Left cardiac atrium (tissue), 4 donors: ENCODE measurements at regions not wholly inside any gene's neighbourhood (a gene's known extent, or its start where the extent isn't known, plus 50 kb on each side); places are given as distances from the start of the nearest gene placed in this dataset.

Experiments
- ATAC-seq, 2 donors: fragments of 200-7000 bp; cut with Tn5 transposase; one replicate each; pipeline ENCODE4 v1.9.1; 2020; ENCODE audit warnings: mild to moderate bottlenecking in 2 of 2, moderate library complexity in 2 of 2
- DNase-seq: peaks from one replicate; pipeline ENCODE4 v3.0.0-alpha.2; 2020
- intact Hi-C, 2 donors: fragments of 100-400 bp; cut with DNase I; formaldehyde crosslinking; loops; one replicate each; pipeline versions ENCODE4 v1.14.1 to v1.15.1; 2022 to 2023
- donor health status: DM: no; HTN: yes; CAD: no.
- donor health status: DM: no; HTN: yes; CAD: no; lungs with severe emphysema.
- donor health status: DM: yes; HTN: yes; CAD: no.
- donor health status: Dilated cardiomyopathy.

DNA sequence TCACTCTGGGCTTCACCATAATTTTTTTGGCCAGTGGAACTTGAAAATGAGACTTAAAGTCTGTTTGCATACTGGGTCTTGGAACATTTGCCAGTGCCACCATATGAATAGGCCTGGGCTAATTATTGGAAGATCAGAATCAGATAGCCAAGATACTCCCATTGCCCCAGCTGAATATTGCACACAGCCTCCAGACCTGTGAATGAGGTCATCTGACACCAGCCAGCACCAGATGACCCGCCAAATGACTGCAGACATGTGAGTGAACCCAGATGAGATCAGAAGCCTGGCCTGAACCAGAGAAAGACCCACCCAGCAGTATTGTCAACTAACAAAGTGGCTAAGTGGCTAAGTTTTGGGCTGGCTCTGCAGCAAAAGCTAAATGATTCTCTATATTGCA, 220.5 kb upstream of the MPDZ start:
- no peak for DNase-seq
- intact Hi-C loops: no loop called here
- ATAC-seq: peak in 1 of 2 donors; percentile 59

DNA sequence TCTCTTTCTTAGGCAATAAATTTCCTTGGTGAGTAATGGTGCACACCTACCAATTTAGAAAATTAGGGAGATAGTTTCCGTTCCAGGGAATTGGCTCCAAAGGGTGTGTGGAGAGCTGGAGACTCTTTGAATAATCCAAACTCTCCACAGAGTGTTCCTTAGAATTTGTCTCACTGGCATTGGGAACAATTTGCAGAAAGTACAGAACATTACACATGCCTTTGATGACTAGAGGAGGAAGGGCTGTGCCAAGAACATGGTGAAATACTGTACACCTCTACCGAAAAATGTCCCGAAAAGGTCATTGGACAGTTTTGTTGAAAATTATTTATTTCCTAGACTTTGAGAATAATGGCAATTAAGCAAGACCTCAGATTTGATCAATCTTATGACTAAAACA, 214.2 kb upstream of the MPDZ start:
- intact Hi-C loops: no loop called here
- DNase-seq: no peak
- ATAC-seq: no peak

DNA sequence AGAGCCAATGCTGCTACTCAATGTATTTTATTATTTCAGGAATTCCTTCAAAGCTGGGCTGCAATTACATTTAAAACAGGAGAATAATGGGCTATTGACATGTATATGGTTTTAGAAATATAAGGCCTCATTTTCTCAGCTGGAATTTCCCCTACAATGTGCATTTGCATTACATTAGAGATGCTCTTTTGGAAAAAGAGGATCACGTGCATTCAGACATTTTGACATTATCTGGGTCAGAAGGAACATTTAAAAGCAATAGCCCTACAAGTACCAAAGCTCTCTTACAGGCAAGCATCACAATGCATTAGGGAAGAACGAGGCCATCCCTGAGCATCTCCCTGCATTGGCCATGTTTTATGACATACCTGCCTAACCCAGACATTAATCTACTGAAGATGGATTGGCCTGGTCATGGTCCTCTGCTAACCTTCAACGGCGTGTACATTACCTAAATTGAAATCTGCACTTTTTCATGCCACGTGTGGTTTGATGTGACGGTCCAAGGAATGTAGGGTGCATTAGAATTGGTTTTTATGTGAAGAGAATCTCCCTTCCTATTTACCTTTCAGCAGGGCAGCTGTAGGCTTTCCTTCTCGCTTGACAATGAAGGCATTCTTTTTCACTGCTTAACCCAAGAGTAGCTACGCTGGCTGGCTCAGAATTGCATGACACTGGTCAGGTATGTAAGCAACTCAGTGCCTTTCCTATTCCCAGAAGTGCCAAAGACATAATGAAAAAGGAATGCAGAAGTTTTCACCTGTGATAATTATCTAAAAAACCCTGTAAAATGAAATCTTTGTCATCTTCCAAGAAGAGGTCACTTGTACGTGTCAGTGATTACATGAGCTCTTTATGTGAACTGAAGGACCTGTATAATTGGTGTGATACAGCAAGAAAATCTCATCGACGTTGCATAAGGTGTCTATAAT, 212.3 kb upstream of the MPDZ start:
- DNase-seq (no peak), ATAC-seq (no peak)
- intact Hi-C loops: no loop called here

DNA sequence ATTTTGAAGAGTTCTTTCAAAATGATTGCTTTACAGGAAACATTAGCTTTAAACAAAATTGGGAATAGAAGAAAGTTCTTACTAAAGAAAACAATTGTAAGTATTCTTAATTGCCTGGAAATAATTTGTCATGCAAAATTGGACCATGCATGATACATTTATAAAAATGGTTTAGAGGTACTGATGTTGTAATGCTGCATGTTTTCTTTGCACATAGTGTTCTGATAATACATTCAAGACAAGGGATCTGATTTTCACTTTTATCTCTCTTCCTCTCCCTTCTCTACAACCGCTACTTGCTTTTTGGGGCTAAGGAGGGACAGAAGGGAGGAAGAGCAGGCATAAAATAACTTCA, 211.6 kb upstream of the MPDZ start:
- intact Hi-C loops: no loop called here
- ATAC-seq: peak in 1 of 2 donors; percentile 32
- no peak for DNase-seq

DNA sequence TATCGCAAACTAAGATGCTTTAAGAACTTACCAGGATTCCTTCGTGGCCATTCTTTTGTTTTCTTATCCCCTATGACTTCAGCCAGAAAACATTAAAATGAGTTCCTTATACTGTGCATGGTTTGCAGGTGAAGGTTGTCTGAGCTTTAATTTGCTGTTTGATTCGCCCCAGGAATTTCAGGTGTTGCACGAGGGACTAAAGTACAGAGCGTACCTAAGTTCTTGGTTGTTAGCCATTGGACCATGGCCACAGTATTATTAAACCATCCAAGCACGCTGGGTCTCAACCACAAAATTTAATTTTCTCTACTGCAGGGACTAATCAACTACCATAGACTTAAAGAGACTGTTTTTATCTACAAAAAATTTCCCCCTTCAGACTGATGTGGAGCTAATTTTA, 208.4 kb upstream of the MPDZ start:
- intact Hi-C loops: no loop called here
- no peak for ATAC-seq

DNA sequence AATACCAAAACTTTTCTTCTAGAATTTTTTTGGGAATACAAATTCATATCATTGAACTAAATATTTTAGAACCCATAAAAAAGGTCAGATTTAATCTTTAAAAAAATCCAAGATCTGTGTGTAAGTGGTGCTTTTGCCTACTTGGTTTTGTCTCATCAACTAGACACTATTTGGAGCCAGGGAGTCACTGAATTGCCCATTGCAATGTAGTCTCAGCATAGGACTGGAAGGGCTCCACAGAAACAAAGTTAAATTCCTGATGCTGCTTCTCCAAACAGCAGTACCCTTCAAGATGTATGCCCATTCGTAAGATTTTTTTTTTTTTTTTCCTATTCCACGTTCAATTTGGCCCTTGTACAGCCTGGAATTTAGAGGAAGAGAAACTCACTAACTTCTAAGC, 208.0 kb upstream of the MPDZ start:
- intact Hi-C loops: no loop called here
- ATAC-seq (no peak), DNase-seq (no peak)

More for the DNA sequence above, 208.4 kb upstream of the MPDZ start:
- DNase-seq: no peak

DNA sequence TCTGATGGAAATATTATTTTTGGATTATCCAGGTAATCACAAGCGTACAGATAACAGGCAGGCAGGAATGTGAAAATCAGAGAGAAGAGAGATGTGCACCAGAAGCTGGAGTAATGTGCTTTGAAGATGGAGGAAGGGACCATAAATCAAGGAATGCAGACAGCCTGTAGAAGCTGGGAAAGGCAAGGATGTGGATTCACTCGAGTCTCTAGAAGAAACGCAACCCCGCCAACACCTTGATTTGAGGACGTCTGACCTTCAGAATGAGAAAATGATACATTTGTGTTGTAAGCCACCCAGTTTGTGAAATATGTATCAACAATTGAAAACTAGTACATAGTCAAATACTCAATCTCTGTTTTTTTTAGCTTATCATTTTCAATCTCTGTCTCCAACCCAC, 207.6 kb upstream of the MPDZ start:
- no peak for ATAC-seq

DNA sequence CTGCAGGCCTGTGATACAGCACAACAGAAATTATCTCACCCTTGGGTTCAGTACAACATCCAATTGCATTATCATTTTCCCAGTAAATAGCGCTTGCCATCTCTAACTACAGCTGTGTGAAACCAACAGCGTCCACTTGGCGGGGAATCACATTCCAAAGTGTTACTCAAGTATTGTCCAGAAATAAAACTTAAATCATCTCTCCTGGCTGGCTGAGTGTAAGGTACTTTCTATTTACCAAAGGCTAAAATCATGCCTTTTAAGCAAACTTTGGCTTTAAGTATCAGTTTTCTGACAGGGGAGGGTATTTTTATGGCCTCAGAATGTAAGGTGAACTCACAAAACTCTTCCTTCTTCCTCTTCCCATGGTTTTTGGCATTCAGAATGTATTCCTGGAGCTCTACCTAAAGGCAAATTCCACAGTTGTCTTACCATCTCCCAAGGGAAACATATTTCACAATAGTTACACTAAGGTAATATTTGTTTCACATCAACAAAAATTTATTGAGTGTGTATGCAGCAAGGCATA, 205.6 kb upstream of the MPDZ start:
- DNase-seq: peak; percentile 66

More for the DNA sequence above, 207.6 kb upstream of the MPDZ start:
- intact Hi-C loops: no loop called here
- DNase-seq: no peak

DNA sequence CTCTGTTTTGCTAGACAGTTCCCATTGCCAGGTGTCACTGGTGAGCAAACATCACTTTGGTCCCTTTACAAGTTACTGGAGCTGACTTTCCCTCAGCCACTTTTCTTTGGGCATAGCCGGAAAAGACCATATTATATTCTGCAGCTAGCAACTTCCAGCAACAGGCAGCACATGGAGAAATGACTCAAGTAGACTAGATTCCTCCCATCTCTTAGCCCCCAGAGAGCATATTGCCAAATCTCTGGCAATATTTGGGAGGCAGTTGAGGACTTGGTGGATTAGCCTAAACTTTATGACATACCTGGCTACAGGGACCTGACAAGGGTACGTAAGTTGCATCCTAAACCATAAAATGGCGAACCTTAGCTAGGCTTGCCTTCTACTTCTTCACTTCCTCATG, 204.7 kb upstream of the MPDZ start:
- ATAC-seq (no peak), DNase-seq (no peak)
- intact Hi-C loops: no loop called here

More for the DNA sequence above, 205.6 kb upstream of the MPDZ start:
- intact Hi-C loops: no loop called here
- ATAC-seq: peak; percentile 97 to 98

DNA sequence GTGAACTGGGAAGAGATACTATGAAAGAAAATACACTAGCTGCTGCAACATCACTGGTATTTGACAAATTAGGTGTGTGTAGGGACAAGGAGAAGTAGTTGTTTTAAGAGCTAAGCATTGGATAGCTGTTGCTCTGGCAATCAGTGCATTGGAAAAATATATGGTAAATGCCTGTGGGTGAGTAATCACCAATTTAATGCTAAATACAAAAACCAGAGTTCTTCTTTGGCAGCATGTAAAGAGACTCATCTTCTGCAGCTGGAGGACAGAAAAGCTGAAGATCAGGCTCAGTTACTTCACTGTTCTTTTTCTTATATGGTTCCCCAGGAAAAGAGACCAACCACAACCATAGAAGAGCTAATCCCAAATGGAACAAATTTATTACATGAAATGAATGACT, 201.8 kb upstream of the MPDZ start:
- intact Hi-C loops: no loop called here
- no peak for DNase-seq
- ATAC-seq: no peak

DNA sequence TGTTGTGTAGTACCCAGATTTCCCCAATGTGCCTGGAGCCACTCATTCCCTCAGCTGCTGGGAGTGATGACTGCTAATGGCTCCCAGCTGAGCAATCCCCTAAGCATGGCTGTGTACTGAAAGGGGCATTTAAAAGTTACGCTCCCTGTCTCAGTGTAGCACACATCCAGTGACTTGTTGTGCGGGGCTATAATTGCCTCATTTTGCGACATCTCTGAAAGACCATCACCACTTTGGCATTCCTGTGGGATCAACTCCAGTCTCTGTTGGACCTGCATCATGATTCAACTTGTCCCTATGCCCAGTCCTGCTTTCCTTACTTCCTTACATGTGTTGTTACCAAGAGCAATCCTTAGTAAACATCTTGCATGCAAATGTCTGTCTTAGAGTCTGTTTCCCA, 201.2 kb upstream of the MPDZ start:
- ATAC-seq (no peak), DNase-seq (no peak)
- intact Hi-C loops: no loop called here

DNA sequence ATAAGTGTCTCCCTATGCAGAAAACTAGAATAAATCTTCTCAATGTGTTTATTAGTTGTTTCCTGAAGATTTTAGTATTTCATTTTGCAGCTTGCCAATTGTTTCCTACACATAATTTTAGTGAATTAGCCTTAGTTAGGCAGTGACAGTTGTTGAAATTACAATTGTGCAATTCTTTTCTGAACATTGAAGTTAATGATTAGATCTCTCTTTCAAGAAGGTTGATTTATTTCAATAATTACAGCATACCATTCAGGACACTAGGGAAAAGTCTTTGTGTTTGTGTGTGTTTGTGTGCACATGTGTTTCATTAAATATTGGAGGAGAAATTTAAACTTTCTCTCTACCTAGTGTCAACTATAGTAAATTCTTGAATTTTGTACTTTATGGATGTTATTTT, 199.6 kb upstream of the MPDZ start:
- ATAC-seq (no peak), DNase-seq (no peak)
- intact Hi-C loops: no loop called here

DNA sequence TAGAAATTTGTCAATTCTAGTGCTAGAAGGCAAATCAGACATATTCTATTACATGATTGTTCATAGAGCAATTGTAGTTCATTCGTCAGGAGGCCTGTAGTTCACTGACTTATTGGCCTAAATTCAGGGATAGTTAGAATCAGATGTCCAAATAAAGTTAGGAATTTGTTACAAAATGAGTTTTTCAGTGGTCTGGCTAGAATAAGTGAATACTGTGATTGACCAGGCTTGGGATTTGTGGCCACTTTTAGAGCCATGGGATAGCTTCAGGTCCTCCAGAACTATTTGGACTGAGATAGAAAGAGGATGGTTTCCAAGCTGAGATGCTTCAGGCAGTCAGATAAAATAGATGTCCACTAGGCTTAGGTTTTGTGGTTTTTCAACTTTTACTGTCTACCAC, 199.1 kb upstream of the MPDZ start:
- intact Hi-C loops: no loop called here
- ATAC-seq (no peak), DNase-seq (no peak)

DNA sequence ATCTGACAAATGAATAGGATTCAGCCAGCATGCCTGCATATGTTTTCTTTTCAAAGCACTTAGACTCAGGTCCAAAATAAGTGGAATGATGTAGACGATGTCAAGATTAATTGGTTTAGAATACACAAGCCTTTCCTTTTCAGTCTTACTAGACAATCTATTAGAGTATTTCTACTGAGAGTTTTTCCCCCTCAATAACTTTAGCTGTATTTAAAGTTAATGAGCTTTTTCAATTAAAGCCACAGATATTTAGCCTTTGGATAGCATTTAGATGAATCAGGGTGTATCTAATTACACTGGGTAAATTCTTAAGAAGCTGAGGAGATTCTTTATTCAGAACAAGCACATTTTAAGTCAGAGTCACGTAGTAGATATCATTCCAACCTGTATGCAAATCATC, 198.7 kb upstream of the MPDZ start:
- DNase-seq: no peak
- no peak for ATAC-seq
- intact Hi-C loops: no loop called here

DNA sequence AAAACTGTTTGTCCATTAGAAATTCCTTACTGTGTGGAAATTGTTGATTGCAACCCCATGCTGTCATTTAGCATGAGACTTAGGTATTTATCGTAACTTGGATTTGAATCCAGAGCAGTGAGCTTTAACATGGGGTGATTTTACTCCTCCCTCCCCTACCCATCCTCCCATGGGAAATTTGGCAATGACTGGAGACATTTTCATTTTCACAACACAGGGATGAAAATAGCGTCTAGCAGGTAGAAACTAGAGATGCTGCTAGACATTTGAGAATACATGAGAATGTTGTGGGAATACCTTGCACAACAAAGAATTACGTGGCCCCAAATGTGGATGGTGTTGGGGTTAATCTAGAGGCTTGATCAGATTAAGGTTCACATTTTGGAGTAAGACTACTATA, 191.3 kb upstream of the MPDZ start:
- DNase-seq (no peak), ATAC-seq (no peak)
- intact Hi-C loops: no loop called here

DNA sequence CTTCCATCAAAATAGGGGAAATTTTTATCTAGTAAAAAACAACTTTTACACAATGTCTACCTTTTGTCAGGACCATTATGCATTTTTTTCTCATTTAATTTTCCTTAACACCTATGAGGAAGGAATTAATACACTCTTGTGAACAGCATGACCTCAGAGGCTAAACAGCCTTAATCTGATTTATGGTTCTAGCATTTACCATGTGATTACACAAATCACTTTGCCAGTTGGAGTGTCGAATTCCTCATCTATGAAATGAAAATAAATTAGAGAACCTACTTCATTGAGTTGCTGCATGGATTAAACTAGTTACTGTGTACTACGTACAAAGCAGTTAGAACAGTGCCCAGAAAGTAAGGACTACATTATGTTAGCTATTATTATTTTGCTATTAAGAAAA, 187.7 kb upstream of the MPDZ start:
- intact Hi-C loops: no loop called here
- ATAC-seq: no peak
- no peak for DNase-seq

DNA sequence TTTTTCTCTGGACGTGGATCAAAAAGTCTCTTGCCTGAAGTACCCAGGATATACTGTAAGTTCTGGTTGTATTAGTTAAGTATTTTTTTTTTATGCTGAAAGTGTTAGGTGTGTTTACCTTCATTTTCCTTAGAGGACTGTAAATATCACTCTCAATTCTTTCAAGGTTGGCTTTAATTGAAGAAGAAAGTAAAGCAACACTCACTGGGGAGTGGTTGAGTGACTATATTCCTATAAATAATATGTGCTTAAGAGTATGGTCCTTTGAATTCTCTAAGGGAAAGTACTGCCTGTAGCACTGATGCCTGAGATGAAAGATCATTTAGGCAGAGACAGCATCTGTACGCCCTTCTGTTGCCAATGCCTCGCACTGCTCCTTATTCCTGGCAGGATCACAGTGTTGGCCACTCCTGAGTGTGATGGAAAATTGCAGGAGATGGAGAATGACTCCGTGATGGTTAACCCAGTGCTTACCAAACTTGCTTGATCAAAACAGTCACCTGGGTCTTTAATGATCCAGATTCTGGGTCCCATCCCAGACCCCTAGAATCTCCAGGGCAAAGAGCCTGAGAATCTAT, 182.0 kb upstream of the MPDZ start:
- no peak for DNase-seq
- ATAC-seq: no peak
- intact Hi-C loops: no loop called here

DNA sequence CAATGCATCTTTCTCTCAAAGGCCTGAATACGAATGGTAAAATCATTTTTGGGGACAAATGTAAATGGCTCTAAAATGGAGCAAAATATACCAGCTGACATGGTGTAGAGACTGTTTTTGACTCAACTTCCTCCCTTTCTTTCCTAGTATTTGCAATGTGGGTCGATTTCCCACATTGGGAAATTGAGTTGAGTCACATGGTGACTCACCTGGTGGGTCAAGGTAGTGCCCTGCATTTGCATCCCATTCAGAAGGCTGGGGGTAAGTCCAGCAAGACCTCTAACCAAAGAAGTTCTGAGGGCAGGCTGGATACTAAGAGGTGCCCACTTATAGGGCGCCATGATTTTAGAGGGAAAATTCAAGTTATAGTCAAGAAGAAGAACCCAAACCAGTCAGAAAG, 179.6 kb upstream of the MPDZ start:
- DNase-seq (no peak), ATAC-seq (no peak)
- intact Hi-C loops: no loop called here

DNA sequence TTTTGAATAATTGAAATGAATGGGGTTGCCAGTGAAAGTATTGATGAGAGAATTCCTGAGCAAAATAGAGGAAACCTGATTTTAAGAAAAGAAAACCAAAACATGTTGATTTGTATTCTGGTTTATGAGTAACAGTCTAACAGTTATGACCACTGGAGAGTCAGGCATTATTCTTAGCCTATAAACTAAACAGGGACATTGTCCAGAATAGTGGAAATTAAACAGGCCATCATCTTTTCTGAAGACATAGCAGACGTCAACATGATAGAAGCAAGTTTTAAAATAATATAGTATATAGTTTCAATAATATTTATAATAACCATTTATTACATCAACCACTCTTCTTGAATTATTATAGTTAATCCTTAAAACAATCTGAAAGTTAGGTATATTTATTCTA, 178.3 kb upstream of the MPDZ start:
- no peak for ATAC-seq
- intact Hi-C loops: no loop called here
- no peak for DNase-seq

DNA sequence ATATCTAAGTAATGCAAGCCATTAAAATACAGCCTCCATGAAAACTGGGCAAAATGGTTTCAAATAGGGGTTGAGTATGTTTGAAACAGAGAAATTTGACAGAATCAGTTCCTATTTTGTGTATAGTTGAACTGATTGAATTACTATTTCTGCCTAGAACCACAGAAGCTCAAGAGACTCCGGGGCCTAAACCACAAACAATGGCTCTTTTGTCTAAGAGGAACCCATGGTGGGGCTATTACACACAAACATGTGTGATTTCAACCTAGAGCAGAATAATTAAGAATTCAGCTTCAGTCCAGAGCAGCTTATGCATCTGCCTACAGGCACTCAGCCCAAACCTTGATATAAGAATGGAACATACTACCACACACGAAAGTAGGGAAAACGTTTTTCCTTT, 171.2 kb upstream of the MPDZ start:
- DNase-seq (no peak), ATAC-seq (peak in 1 of 2 donors; percentile 31)
- intact Hi-C loops: loop anchor here in 1 of 2 donors (5.0 kb wide), 1 partner anchor 232 kb away; no protein-coding TSS in a partner anchor

DNA sequence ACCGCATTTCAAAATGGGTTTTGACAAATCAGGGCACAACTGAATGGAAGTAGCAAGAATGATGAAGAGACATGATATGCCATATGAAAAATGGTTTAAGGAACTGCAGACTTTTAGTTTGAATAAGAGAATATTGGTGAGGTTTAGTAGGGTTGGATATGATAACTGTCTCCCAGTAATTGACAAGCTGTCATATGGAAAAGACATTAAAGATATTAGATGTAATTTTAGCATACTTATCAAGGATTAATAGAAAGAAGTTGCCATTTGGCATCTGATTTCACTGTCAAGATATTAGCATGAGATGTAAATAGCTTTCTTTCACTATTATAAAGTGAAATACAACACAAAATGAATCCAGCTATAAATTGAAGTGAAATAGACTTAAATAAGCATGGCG, 169.0 kb upstream of the MPDZ start:
- intact Hi-C loops: loop anchor here in 1 of 2 donors (10.0 kb wide), 1 partner anchor 136 kb away; no protein-coding TSS in a partner anchor
- DNase-seq (no peak), ATAC-seq (no peak)
